NCI-H1105 treated with DMSO at 0.1 percent for 48 hours (cell line): ENCODE measurements at regions not wholly inside any gene's neighbourhood (a gene's known extent, or its start where the extent isn't known, plus 50 kb on each side); places are given as distances from the start of the nearest gene placed in this dataset.

Source experiments
- DNase-seq: peaks from one replicate; lab custom pipeline; 2025; lab: John Stamatoyannopoulos, UW

GRCh38 chr11:127135256-127135655, 134.7 kb upstream of the KIRREL3 start:
- DNase-seq: no peak

DNA sequence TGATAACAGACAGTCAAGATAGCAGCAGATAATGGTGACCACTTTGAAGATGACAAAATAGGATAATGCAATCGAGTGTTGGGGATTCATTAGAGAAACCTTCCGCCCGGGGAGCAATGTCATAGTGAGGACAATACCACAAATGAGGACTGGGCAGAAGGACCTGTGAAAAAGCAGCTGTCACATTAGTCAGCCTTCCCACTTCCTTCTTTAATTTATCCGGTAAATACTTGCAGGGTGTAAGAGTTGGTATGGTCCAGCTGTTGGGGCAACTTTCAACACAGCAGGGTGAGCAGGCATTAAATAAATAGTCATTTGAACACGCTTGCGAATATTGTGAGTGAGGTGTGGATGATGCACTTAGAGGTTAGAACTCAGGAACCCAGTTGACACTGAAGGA, 132.5 kb upstream of the KIRREL3 start:
- DNase-seq: no peak

DNA sequence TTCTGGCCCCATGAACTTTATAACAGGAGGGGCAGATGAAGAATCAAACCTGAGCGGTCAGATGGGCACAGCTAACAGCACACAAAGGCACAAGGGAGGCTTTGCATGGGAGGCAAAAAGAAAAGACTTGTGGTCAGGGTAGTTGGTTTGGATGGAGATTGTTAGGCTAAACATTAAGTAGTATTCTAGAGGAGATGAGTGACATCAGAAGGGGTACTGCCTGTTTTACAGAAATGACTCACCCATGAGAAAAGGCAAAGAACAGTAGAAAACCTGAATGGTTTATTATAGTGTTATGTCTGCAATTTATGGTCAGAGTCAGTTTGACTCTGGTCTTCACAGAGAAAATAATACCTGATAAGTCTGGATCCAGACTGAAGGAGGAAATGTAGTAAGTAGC, 129.8 kb upstream of the KIRREL3 start:
- no peak for DNase-seq

DNA sequence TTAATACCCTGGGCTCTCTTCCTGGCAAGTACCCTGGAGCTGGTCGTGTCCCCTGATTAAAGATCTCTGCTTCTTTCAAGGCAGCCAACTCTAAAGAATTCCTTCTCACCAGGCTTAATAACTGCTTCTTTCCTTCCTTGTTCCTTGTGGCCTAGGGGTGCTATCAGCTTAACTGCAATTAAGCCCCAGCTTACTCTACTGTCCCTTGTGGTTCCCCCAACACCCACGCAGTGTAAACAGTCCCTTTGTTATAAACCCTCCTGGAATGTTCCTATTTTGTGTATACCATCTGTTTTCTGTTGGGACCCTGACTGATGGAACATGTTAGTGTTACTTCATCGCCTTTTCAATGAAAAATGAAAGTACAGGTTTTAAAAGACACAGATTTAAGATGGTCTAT, 126.4 kb upstream of the KIRREL3 start:
- no peak for DNase-seq

- no peak for DNase-seq
Observed at GRCh38 chr11:127119356-127119755, 118.8 kb upstream of the KIRREL3 start.

DNA sequence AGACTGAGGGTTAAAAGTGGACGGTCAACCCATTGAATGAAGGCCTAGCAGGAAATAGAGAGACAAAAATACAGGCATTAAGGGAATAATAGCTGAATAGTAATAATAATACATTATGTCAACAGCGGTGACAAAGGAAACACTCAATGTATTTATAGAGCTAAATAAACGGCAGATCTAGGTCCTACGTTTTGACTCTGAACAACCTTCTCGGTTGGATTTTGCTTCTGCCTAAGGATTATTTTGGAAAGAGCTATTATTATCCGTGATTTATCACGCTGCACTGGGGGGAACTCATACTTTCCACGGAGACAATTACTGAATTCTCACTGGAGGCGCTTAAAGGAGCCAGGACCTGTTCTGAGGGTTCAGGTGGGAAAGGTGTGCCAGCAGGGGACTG, 118.2 kb upstream of the KIRREL3 start:
- no peak for DNase-seq

GRCh38 chr11:127117231-127117739, 116.7 kb upstream of the KIRREL3 start:
- no peak for DNase-seq

GRCh38 chr11:127115844-127116243, 115.3 kb upstream of the KIRREL3 start:
- no peak for DNase-seq

DNA sequence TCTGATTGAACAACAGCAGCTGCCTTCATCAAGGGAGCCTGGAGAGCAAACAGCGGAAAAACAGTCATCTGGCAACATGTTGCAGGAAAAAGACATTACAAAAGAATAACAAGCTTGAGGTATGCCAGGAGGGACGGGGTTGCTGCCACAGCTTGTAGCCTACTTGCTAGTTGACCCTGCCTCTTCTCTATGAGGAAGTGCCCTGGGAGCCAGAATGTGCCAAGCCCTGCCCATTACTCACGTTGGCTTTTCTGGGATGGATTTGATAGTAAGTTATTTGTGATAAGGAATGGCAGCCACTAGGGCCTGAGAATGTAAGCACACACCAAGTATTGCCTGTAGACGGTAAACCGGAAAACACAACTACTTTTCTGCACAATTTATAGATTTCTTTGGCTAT, 113.5 kb upstream of the KIRREL3 start:
- no peak for DNase-seq

GRCh38 chr11:127110542-127110941, 110.0 kb upstream of the KIRREL3 start:
- no peak for DNase-seq

GRCh38 chr11:127109796-127110480, 109.4 kb upstream of the KIRREL3 start:
- no peak for DNase-seq

GRCh38 chr11:127108838-127109237, 108.3 kb upstream of the KIRREL3 start:
- no peak for DNase-seq

DNA sequence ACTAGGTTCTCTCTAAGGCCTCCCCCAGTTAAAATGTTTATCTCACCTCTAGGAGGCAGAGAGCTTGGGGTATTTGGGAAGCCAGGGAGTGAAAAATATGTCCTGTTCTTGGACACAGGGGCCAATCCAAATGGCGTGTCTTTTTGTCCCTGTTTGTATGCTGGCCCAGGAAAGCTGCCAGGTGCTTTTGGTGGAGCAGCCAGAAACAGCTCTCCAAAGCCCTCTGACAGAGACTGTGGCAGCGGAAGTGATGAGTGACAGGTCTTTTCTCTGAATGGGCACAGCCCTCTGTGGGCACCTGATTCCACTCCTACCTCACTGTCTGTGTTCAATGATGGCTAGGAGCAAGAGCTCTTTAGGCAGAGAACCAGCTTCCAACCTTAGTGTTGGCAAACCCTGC, 106.4 kb upstream of the KIRREL3 start:
- peak; percentile 69 for DNase-seq

- peak; percentile 100 for DNase-seq
Observed at GRCh38 chr11:127105593-127106541, 105.3 kb upstream of the KIRREL3 start.

GRCh38 chr11:127103586-127104388, 103.2 kb upstream of the KIRREL3 start:
- DNase-seq: no peak

DNA sequence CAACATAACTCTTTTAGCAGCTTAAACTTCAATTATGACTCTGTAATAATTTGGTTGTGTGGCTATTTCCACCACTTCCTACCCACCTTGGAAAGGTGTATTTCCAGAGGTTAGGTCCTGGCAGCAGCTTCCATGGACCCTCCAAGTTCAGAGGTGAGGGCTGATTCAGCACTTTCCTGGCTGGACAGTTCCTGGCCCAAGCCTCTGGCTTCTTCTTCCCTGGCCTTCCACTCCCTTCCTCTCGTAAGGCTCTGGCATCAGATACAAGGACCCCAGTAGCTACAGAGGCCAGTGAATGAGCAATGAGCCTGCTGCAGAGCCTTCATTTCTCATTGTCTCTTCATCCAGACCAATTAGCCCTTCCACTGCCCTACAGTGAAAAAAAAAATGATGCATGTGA, 98.1 kb upstream of the KIRREL3 start:
- no peak for DNase-seq

DNA sequence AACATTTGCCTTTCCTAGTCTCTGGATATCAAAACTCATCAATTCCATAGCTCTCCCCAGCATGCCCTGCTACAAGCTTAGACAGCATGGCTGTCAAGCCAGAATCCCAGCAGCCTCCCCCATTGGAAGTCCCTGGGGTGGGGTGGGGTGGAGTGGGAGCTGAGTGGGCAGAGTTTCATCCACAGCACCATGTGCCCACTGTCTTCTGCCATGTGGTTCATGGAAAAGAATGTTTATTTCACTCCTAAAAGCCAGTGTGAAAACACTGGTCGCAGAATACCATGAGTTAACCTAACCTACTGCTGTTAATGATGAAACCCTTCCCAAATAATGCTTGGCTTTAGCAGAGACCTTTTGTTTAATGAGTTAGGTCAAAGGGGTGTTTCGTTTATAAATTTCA, 80.2 kb upstream of the KIRREL3 start:
- no peak for DNase-seq

GRCh38 chr11:127075758-127076157, 75.2 kb upstream of the KIRREL3 start:
- DNase-seq: no peak

GRCh38 chr11:127074151-127074761, 73.7 kb upstream of the KIRREL3 start:
- DNase-seq: peak; percentile 42

- no peak for DNase-seq
Observed at GRCh38 chr11:127073621-127074020, 73.1 kb upstream of the KIRREL3 start.

GRCh38 chr11:127071606-127072005, 71.0 kb upstream of the KIRREL3 start:
- DNase-seq: no peak

GRCh38 chr11:127070808-127071207, 70.2 kb upstream of the KIRREL3 start:
- DNase-seq: no peak
